HG03558 (cell line): ENCODE measurements at regions not wholly inside any gene's neighbourhood (a gene's known extent, or its start where the extent isn't known, plus 50 kb on each side); places are given as distances from the start of the nearest gene placed in this dataset.

ENCODE experiments used
- ATAC-seq: cut with Tn5 transposase; IDR thresholded peaks from one replicate; pipeline ENCODE4 v1.9.1; 2021; ENCODE audit warnings: moderate number of reproducible peaks; ENCODE audit not compliant: unreplicated experiment; ENCODE audit errors: extremely low read depth

DNA sequence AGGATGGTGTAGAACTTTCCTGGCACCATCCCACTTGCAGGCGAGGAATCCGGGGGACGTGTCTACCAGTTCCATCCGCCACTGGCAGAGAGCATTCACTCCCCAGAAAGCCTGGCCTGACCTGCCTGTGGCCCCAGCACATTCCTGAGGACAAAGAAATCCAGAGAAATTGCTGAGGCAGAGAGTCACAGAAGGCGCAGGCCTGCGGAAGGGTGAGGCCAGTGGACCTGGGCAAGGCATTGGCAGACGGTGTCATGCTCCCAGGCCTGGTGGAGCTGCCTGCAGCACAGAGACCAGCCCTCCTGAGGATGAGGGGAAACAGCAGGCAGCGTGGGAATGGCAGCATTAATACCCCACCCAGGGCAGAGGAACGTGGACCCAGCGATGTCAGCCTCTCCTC is 81.2 kb upstream of the F3 start:
- no peak for ATAC-seq

DNA sequence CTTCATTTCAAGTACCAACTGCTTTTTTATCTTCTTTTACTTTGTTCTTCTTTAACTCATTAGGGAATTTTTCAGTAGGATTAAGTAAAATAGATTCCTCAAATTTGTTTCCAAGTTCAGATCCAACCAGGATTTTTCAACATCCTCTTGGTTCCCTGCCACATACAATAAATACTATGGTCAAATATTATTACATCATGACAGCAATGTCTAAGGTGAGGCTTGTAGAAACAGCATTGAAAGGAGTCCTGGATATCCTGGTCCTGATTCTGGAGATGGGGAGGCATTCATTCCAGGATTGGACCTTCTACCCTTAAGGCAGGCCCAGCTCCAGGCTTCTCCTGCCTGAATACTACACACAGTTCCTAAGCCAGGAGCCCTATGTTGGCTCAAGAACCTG is 80.2 kb upstream of the F3 start:
- no peak for ATAC-seq

DNA sequence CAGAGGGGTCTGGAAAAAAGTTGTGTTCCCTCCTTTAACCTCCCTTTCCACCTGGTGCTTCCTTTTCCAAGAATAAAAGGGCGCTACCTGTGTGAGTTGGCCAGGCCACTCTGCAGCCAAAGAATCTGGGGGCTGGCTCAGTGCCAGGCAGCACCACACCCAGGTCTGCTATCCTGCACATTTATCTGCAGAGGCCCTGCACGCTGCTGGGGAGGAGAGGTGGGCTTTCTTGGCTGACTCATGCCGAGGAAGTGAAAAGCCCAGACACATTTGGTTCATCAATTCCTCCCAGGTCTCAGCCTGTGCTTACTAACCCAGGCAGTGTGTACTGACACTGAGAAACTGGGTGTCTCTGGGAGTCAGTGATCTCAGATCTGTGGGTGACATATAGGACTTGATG is 79.8 kb upstream of the F3 start:
- no peak for ATAC-seq

DNA sequence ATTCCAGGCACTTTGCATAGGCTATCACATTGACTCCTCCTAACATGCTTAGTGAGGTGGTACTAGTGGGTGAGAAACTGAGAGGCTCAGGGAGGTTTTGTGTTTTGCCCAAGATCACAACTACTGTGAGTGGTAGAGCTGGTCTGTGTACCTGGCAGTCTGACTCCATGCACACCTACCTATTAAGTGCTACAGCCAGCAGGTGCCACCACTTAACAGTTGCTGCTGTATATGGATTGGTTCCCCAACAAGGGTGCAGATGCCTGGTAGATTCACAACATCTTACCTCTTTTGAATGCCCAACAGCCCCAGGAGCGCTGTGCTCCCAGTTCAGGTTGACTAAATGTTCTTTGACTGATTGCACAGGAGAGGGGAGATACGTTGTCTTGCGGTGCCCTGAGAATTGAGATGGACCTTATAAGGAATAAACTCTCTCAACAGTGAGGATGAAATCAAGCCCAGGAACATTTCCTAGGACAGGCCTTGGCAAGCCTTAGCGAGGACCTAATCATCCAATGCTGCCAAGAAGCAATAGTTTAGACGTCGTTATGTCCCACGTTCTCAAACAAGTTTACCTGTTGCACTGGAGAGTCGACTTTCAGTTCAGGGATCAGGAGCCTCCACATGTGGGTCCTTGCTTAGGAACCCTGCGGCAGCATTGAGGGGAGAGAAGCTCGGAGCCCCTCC is 78.9 kb upstream of the F3 start:
- no peak for ATAC-seq

DNA sequence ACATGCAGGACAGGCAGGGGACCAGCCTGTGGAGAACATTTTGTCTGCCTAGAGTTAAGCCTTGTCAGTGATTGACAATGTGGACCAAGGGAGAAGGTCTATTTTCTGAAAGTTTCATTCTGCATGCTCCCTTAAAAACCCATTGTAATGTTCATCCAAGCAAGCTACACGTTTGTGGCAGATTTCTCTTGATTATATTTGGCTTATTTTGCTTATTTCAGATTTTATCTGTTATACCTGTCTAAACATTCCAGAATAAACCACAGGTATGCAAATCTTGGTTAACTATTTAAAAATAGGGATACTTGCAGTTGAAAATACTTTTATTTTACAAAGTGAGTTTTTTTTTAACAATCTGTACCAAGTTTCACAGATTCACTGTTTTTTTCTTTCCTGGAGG is 78.2 kb upstream of the F3 start:
- no peak for ATAC-seq

DNA sequence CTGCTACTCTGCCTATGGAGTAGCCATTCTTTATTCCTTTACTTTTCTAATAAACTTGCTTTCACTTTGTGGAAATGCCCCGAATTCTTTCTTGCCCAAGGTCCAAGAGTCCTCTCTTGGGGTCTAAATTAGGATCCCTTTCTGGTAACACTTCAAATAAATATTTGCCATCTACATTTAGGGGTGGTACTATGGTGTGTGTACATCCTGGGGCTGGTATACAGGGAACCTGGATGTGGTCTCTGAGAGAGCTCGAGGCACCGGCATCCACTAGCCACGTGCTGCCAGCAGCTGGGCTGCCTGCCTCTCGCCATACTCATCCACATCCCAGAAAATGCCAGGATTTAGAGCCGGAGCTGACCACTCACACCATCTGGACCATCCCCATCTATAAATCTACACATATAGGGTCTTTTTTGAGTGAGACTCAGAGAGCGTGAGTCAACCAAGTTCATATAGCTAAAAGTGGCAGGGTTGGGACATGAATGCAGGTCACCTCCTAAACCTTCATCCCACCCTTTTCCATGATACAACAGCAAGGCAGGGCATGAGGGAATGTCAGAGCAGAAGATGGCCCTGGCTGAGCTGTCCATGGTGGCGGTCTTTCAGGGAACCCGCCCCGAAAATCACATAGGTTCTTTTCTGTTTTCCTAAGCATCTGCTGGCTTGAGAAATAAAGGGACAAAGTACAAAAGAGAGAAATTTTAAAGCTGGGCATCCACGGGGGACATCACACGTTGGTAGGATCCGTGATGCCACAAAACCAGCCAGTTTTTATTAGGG is 76.6 kb upstream of the F3 start:
- no peak for ATAC-seq

DNA sequence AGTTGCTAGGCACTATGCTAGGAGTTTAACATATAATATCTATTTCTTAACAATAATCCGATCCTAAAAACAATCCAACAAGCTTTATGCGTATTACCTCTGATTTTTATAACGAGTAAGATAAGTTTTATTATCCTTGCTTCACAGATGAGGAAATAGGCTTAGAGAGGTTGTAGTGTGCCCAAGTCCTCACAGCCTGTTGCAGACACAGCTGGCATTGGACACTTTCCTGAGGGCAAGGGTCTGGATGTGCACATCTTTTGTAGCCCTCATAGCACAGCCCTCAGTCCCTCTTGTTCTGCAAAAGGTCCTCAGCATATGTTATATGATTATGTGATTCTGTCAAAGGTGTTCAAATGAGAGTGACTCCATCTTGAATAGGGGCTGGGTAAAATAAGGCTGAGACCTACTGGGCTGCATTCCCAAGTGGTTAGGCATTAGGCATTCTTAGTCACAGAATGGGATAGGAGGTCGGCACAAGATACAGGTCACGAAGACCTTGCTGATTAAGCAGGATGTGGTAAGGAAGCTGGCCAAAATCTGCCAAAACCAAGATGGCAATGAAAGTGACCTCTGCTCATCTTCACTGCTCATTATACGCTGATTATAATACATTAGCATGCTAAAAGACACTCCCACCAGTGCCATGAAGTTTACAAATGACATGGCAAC is 75.7 kb upstream of the F3 start:
- no peak for ATAC-seq

DNA sequence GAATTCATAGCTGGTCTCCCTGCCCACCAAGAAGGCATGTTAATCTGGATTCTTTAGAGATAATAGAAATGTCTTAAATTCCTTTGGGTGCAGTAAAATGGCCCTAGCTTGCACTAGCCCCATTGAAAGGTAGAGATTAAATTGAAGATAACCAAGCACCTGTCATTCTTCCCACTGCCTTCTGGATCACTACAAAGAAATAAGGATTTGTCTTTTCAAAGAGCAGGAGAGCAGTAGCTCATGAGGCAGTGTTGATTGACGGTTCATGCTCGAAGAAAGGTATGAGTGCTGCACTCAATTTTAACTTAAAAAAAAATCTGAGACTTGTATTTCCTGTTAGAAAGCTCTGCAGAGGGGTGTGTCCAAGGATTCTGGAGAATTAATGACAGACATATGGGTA is 74.9 kb upstream of the F3 start:
- no peak for ATAC-seq

DNA sequence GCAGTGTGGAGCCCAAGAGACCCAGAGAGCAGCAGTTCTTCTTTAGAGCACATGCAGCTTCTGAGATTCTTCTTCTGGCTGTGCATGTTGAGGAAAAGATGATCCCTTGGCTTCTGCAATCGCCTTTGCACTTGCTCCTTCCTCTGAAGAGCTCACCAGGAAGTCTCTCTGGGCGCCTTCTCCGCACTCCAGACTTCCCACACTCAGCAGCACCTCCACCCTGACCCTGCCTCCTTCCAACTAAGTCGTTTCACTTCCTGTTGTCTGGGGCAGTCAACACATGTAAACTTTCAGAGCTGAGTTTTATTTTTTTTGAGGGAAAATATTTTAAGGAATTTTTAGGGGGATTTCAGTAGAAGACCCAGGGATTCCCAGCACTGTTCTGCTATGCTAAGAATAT is 73.4 kb upstream of the F3 start:
- no peak for ATAC-seq

DNA sequence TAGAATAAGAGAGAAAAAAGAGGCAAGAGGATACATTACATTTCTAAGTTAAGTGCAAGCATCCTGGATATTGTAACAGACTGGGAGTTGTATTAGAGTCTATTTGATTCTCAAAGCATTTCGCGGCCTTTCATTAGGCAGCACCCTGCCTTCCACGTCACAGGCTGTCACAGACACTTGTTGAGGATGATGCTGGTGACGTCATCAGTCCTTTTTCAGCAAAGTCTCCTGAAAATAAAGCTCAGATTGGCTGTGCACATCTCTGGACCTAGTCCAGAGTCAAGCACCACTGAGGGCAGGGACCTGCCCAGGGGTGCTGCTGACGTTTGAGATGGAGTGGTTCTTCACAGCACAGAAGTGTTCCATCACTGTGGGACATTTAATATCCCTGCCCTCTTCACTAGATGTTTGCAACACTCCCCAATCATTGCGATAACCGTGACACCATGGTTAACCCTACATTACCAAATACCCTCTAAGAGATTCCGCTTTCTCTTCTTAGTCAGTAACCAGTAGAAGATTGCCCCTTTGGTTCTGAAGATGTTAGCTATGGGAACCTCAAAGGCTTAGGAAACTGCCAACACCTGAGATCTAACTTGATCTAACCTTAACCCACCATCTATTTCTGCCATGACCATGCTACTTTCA is 72.7 kb upstream of the F3 start:
- no peak for ATAC-seq

DNA sequence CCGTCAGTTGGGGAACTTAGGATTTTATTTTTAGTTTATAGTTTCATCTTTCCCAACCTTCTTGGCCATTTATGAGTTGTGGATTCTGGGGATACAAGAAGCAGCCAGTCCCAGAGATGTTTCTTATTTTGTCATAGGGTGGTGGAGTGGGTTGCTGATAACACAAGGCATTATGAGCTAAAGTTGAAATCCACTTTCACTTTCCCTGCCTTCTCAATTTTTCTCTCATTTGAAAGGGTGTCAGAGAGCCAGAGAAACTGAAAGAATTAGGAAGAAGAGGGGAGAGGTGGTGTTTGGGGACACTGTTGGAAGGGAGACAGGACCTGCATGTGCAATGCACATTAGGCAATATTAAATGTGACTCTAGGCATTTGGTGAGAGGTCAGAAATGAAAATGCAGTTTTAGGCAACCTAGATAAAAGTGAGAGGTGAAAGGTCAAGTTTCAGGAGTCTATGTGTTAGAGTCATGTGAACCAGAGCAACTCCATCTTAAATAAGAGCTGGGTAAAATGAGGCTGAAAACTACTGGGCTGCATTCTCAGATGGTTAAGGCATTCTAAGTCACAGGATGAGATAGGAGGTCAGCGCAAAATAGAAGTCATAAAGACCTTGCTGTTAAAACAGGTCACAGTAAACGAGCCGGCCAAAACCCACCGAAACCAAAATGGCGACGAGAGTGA is 71.1 kb upstream of the F3 start:
- no peak for ATAC-seq

DNA sequence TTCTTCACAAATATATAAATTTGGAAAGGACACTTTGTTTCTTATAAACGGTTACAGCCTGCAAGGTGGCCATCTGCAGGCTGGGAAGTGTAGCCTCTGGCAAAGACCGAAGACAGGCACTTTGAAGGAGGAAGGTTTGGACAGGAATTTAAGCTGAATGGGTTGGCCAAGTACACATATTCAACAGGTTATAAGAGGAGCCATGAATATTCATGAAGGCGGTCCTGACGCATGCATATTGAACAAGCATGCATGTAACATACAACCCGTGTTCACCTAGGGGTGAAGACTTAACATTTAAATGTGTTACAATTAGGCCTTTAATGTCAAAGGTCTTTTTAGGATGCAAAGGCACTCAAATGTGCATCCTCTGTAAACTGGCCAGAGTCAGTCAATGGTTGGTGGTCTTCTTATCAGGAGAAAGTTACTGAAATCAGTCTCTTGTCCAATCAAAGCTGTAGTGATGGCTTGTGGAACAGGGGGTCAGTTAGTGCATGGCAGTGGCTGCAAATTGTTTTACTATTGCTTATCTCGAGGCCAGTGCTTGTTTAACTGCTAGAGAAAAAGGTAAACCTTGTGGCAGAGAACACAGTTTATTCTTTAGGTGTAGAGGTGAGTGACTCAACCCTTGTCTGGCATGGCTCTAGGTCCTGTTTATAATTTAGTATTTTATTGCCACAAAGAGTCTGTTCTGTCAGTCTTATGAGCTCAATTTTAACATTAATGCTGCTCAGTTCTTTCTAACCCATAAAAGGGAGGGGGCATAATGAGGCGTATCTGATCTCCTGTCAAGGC is 70.3 kb upstream of the F3 start:
- ATAC-seq = no peak

DNA sequence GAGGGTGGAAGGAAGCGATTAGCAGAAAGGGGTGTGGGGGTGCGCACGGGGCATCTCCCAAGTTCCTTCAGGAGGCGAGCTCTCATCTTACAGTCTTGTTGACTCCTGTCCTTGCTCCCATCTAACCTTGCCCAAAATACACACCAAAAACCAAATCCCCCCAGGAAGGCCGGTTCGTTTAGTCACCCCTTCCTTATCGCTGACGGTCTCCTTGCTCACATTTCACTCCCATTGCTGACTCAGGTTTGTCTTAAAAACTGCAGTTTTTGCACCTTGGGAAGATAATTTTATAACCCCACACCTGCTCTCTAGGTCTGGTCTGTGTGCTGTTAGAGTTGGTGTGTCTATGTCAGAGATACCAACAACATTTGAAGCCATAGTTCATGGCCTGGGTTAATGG is 68.1 kb upstream of the F3 start:
- no peak for ATAC-seq

DNA sequence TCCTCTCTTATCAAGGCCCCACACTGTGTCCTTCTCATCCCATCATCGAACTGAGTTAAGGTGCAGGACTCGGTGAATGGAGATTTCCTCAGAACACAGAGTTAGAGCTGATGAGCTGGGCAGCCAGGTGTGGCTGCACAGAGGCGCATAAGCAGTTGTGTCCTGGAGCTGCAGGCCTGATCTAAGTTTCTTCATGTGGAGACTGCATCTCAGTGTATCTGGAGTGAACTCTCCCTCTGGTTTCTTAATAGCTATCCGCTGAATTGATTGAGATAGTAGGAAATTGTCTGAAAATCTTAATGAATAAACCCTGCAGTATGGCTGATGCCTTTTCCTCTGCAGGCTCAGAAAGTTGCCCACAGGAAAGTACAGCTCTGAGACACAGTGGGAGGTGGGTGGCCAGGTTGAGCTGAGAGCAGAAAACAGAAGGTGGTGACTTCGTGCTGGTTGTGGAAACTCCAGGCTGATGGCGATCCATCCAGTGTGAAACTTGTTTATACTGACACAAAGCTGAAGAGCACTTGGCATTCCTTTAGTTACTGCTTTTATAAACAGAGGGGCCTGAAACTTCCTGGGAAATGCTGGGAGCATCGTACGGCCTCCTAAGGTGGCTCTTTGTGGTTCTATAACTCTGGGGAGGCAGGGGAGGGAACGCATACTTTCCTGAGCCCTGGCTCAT is 67.4 kb upstream of the F3 start:
- ATAC-seq = no peak

DNA sequence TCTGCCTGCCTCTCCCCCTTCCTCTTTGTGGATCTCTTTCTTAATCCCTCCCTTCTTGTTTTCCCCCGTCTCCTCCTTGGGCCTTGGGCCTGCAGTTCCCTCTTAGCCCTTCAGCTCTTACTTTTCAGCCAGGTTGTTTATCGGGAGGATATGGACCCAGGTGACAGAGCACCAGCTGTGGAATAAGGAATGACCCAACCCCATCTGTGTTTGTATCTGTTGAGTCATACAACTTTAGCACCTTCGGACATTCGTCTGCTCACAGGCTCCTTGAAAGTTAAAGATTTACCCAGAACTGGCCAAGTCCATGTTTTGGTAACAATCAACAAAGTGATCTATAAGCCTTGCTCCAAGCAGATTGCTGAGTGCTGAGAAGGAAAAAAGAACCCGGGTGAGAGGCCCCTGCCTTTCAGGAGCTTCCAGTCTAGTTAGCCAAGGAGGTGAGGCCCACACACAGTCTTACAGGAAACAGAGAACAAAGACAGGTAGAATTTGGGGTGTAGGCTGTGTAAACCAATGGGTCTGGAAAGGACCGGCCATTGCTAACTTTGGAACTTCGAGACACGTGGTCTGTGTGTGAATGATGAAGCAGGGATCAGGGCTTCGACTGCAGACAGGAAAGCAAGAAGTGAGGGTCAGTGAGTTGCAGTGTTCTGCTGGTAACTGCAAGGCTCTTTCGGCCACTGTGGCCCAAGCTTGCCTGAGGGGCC is 66.7 kb upstream of the F3 start:
- ATAC-seq = no peak

DNA sequence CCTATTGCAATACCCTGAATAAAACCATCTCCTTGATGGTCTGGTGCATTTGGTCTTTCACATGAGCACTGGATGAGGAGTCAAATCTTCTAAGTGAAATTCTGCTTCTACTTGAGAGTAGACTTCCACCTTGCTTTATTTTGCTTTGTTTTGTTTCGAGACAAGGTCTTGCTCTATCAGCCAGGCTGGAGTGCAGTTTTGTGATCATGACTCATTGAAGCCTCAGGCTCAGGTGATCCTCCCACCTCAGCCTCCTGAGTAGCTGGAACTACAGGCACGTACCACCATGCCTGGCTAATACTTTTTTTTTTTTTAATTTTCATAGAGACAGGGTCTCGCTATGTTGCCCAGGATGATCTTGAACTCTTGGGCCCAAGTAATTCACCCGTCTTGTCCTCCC is 65.8 kb upstream of the F3 start:
- no peak for ATAC-seq

DNA sequence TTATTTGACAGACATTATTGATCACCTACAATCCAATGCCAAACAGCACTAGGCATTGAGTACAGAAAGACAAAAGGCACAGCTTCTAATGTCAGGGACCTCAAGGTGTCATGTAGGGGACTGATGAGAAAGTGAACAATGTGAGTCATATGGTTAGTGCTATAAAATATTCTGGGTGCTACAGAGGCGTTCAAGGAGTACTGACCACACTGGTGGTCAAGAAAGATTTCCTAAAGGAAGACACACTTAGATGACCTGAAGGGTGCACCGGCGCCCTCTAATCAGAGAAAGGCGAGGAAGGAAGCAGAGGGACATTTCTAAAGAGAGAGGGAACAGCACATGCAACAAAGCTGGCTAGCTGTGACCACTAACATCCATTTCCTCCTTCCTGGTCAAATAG is 64.9 kb upstream of the F3 start:
- no peak for ATAC-seq

DNA sequence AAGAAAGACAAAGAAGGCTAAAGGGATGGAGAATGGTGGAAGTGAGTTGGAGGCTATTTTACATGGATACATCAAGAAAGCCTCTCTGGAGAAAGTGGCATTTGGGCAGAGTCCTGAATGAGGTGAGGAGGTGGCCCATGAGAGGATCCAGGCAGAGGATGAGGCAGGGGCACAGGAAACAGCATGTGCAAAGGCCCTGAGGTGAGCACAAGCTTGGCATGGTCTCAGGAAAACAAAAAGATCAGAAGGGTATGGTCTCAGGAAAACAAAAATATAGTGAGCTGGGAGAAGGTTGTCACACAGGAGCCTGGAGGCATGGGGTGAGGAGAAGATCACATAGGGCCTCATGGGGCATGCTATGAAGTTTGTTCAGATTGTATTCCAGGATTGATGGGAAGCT is 62.1 kb upstream of the F3 start:
- no peak for ATAC-seq
